GM19397 (cell line): ENCODE measurements at regions not wholly inside any gene's neighbourhood (a gene's known extent, or its start where the extent isn't known, plus 50 kb on each side); places are given as distances from the start of the nearest gene placed in this dataset.
"Not testable (repeated sequence)": the region's sequence is repeated elsewhere in the genome, so short reads cannot be mapped to it uniquely, and the experiment has no call there.

Experiments
- ATAC-seq: cut with Tn5 transposase; IDR thresholded peaks from one replicate; pipeline ENCODE4 v1.9.1; 2021; ENCODE audit warnings: mild to moderate bottlenecking, moderate library complexity; ENCODE audit not compliant: unreplicated experiment

DNA sequence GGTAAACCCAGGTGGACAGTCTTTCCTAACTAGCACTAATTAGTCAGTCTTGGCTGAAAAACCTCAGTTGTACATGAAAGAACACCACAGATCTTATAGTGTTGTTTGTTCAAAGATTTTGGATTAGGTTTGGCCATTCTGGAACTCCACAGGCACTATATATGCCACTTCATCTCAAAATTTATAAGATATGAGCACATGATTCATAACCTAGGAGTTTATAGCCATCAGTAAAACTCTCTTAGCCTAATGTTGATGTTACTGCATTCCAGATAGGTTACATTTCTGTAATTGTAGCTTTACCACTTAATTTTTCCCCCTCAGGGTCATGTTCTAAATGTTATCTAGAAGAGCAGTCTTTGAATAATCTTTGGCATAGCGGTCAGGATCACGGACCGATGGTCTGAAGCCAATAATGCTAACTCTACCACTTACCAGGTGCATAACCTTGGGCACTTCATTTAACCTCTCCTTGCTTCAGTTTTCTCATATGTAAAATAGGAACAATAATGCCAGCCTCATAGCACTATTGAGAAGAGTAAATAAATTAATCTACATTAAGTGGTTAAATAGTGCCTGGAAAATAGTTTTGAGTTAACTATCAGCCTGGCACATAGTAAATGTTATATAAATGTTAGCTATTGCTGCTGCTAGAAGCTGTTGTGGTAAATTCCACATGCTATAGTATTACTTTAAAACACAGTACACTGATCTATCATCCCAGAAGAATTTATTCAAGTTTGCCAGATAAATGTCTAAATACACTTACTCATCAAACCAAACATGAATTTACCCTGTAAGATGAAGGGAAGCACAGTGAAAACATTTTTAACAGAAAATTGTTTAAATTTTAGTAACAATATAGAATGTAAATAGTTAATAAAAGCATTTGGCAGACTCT is 743.9 kb downstream of the NR2F1-AS1 start:
- ATAC-seq: no peak

DNA sequence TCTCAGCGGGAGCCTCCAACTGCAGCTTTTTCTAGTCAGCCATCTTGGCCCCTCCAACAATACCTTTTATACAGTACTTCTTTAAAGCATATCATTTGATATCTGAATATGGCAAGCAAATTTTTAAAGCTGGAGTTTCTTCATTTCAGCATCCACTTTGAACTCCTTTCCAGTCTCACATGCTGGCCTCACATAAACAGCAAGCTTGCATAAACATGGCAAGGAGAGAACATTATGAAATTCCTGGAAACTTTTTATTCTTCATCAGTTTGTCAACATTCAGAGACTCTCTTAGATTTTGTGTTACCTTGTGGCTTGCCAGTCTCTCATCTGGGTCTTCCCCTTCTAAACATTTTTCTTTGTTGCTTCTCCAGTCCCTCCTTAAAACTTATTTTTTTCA is 745.3 kb downstream of the NR2F1-AS1 start:
- no peak for ATAC-seq

DNA sequence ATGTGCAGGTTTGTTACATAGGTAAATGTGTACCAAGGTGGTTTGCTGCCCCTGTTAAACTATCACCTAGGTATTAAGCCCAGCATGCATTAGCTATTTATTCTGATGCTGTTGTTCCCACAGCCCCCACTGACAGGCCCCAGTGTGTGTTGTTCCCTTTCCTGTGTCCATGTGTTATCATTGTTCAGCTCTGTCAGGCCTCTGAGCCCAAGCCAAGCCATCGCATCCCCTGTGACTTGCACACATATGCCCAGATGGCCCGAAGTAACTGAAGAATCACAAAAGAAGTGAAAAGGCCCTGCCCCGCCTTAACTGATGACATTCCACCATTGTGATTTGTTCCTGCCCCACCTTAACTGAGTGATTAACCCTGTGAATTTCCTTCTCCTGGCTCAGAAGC is 757.5 kb downstream of the NR2F1-AS1 start:
- not testable (repeated sequence) for ATAC-seq

DNA sequence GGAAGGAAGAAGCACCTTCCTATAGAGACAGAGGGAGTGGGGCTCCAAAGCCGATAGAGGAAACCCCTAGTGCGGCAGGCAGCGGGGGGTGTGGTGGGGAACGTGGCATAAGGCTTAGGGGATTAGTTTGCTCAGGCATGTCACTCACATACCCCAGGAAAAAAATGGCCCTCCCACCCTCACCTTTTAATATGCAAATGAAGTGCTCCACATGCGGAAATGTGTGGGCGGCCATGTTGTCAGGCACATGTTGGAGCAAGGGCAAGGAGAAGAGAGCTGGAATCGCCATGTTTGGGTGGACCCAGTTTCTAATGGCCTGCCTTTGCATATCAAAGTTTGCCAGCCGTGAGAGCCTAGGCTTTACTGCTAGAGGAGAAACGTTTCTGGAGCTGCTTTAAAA is 758.8 kb downstream of the NR2F1-AS1 start:
- no peak for ATAC-seq

DNA sequence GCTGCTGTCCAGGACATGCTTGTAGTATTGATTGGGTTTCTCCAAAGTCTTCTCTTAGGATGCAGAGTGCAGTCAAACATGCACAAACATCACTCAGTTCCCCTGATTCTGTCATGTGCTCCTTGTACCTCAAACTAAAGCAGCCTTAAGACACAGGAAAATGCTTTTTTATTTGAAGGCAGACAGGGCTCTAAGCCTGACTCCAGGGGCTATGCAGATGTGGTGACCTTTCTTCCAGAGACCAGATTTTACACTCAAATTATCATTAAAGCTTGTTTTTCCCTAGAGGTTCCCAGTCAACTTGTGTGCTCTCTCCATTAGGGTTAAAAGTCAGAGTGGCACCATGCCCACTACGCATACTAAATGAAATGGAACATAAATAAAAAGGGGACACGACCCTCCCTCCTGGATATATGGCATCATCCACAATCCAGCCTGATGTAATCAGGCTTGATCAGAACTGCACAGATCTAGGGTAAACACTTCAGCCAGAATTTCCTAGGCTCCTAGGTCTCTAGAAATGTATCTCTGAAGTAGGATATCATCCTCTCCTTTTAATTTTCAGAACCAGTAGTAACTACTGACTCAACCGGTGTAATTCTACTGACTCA is 771.1 kb downstream of the NR2F1-AS1 start:
- no peak for ATAC-seq

DNA sequence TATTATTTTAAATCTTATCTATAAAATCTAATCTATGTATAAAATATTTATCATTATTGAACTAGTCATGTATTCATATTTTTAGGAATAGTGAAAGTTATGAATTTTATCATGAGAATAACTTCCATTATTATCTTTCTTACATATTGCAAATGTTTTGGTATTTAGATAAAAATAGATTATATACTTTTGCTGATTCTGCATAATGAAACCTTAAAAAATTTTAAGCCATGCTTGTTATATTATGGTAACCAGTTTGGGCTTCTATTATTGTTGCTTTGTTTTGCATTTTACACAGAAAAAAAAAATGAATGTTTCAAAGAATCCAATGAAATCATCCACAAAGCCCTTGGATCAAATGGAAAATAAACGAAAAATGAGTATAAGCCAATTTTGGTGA is 772.5 kb downstream of the NR2F1-AS1 start:
- no peak for ATAC-seq

DNA sequence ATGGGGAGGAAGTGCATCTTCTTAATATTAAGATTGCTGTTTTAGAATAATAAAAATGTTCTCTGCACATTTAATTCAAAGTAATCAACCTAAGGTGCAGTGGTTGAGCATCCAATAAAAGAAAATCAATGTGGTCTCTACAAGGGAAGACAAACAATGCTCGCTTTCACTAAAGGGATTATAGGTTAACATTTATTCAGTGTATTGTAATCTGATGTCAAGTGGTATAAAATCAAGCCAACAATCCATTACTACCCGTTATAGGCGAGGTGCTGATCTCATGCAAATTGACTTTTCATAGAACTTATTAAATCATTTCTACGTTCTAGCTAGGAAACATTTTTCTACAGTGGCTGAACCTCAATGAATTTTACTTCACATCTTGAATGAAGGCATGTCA is 773.9 kb downstream of the NR2F1-AS1 start:
- ATAC-seq: no peak

DNA sequence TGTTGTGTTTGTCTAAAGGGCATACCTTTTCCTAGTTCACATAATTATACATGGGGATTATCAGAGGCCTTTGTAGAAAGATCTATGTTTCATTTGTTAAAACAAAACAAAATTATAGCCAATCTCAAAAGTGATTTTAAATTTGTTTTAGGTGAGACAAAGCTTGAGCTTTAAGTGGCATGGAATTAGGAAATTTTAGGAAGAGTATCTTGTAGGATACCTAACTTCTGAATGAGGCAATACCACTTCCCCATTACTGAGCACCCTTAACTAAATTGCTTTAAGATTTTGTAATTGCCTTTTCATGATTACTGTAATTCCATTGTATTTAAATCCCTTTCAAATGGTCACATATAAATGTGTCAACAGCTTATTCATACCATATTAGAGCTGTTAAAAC is 775.6 kb downstream of the NR2F1-AS1 start:
- ATAC-seq: no peak

DNA sequence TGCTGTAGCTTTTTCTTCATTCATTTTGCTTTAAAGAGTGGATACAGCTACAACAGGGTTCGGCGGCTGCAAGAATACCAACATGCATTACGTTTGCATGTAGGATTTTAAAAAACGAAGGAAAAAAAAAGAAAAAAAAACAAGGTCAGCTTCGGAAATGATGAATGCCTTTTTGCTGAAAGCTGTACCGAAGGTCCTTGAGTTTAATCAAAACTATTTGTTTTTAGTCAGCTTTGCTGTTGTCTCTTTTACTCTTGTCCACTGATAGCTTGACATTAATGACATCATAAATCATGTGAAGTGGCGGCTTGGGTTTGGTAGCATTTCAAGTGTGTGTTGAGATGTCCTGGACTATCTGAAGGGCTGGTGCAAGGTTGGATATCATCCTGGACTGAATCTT is 779.1 kb downstream of the NR2F1-AS1 start:
- no peak for ATAC-seq

DNA sequence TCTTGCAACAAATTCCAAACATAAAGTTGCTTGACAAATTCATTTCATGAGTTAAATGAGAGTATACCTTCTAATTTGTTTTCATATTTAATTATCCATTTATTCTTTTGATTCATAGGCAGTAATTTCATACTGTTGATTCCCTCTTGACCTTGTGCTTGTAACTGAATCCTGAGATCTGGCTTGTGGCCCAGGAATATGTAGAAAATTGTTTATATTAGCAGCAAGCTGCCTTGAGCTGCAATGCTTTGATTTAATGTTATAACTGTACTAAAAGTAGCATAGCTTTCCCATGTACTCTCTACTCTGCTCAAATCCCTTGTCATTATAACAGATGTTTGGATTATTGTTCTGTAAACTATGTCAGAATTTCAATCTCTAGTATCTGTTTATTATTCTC is 780.7 kb downstream of the NR2F1-AS1 start:
- no peak for ATAC-seq

DNA sequence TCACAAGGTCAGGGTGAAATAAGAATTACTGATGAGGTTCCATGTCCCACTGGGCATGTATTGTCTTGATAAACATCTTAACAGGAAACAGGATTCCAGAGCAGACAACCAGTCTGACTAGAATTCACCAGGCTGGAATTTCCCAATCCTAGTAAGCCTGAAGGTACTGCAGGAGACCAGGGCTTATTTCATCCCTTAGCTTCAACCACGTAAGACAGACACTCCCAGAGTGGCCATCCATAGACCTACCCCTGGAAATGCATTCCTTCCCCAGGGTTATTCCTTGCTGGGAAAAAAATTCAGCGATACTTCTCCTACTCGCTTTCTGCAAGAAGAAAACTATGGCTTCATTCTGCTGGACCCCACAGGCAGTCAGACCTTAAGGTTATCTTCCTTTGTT is 785.4 kb downstream of the NR2F1-AS1 start:
- no peak for ATAC-seq

DNA sequence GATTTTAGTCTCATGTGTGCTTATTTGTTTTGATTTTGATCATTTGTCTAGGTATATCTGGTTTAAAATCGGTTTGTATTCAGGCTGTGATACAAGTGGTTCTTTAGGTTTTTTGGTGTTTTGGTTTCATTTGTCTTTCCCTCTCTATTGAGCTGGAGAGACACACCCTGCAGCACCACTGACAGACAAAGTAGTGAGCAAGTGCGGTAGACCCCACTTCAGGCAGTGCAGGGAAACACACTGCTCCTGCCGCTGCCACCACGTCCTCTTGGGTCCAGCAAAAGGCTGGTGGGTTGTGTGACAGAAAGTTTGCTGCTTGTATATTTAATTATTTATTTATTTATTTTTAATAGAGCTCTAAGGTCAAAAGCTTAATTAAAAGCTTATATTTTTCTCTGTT is 801.0 kb downstream of the NR2F1-AS1 start:
- ATAC-seq: no peak

DNA sequence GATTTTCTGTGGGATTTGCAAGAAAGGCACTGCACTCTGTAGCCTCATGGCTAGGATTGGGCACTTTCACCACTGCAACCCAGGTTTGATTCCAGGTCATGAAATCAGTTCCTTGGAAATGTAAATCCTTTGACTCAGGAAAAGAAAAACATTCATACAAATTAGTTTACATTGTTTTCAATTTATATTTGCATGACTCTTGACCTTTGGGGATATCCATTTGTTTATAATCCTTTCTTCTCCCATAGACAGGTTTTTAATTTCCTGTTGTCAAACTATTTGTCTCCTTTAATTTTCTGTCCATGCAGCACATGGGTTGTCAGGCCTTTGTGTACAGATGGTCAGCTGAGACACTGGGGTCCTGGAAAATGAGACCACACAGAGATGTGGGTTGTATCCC is 801.5 kb downstream of the NR2F1-AS1 start:
- no peak for ATAC-seq

DNA sequence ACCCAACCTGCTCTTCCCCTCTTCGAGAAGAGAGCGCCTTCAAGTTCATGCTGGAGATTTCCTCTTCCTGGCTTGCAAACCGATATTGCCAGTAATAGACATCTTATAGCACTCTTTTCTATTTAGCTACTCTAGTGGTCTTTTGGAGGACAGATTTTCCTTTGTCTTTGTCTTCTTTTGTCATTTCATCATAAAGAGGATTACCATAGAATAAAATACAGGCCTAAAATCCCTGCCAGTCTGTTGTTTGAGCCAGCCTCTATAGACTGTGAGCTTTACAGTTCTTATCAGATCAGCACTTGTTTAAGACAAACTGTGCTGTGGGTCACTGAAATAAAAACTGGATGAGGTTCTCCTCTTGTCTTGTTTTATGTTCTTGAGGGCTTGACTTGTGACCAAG is 802.8 kb downstream of the NR2F1-AS1 start:
- ATAC-seq: no peak

DNA sequence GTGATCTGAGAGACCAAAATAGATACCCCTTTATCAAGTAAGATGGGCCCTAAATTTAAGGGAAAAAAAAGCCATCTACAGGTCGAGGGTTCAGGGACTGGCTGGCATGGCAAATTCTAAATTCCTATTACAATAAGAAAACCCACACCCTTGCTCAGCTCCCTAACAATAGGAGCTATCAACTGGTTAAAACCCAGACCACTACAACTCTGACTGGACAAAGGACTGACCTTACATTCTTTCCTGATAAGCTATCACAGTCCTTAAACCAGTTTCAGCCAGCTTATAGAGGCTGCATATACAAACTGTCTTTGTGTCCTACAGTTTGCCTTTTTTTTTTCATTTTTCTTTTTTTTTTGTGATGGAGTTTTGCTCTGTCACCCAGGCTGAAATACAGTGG is 803.6 kb downstream of the NR2F1-AS1 start:
- no peak for ATAC-seq

DNA sequence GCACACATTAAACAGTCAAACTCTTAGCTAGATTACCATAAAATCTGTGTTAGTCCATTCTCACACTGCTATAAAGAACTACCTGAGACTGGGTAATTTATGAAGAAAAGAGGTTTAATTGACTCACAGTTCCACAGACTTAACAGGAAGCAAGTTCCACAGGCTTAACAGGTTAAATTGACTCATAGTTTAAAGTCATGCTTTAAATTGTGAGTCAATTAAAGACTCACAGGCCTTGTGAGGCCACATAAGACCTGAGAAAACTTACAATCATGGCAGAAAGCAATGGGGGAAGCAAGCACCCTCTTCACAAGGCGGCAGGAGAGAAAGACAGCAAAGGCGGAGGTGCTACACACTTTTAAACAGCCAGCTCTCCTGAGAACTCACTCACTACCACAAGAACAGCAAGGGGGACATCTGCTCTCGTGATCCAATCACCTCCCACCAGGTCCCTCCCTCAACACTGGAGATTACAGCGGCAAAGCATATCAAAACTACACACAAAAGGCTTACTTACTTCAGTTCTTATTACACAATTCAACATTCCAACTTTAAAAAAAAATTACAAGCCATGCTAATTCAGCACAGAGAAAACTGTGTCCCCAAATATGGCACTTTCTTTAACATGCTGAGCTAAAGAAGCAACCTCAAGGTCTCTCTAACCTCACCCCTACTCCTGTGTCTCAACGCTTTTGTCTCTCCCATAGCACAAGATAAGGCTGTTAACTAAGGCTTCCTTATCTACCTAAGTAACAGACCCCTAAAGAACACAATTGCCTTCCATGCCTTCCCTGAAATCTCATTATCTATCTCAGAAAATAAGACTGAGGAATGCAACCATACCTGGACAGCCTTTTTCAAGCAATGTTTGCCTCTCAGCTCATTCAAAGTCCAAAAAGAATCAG is 805.1 kb downstream of the NR2F1-AS1 start:
- no peak for ATAC-seq

DNA sequence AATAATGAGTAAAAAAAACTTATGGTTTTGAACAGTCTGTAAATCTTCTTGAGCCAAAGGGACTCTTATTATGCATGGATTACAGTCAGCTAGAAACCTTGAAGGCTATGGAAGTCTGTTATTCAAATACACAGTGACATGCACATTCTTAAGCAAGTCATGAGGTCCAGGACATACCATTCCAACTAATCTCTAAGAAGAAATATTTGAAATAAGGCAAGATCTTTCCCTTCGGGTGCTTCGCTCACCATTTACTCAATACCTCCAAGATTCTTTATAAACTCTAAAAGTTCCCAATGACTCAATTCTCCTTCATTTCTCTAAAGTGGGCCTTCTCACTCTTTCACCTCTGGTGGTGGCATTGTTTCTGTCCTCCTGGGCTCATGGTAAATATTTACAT is 811.0 kb downstream of the NR2F1-AS1 start:
- ATAC-seq: no peak

DNA sequence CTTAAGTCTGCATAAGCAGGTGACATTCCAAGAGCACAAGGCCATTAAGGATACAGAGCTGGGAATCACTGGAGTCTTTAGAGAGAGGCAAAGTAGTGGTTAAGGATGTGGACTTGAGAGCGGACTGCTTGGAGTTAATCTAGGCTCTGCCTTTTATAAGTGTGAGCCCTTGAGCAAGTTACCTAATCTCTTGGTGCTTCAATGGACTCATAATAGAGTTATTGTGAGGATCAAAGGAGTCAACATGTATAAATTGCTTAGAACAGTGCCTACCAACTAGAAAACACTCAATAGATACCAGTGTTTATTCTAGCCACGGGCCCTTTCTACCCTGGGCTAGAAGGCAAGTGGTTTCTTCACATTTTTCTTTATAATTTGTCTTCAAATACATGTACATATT is 819.4 kb downstream of the NR2F1-AS1 start:
- ATAC-seq: no peak

DNA sequence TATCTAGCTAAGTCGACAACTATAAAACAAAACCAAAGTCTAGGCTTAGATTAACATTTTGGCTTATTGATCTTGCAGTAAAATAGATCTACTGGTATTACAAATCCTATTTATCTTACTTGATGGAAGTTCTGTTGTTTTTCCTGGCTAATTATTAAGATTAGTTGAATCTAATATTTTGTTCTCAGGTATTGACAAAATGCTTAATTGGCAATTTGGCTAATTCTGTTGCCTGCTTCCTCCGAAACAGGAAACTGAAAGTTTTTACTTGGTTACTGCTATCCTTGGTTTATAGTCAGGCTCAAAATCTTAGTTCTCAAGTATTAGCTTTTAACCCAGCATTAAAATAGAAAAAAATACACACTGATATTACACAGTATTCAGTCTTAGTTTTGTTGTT is 820.5 kb downstream of the NR2F1-AS1 start:
- ATAC-seq: no peak

DNA sequence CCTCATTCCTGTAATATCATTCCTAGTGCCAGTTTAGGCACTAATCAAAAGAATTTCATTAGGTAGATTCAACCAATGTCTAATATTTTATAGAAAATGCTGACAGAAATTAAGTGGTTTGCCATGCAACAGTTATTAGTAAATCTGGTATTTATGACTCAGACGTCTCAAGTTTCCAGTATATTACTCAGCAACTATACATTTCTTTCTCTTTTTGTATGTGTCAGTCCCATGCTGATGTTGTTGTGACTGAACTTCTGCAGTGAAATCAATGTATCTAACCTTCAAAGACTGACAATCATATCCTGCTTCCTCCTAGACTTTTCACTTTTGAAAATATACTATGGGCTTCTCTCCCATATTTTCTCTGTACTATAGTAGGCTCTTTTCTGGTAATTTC is 822.5 kb downstream of the NR2F1-AS1 start:
- ATAC-seq: no peak

DNA sequence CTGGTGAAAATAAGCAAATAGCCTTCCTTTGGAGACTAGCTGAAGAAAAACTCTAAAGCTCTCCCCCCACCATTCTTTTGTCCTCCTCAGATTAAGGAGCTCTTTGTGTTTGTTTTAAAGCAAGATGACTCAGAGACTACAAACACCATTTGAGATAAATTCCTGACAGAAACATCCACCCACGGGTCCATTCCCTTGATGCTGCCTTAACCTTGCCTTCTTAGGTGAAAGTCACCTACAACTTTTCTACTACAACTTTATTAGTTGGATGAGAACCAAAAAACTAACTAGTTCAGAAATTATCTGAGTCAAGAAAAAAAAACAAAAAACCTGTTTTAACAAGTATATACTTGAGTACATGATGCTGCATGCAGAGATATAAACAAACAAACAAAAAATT is 831.1 kb downstream of the NR2F1-AS1 start:
- ATAC-seq: no peak
